Keratinocyte (primary cell): ENCODE measurements at regions not wholly inside any gene's neighbourhood (a gene's known extent, or its start where the extent isn't known, plus 50 kb on each side); places are given as distances from the start of the nearest gene placed in this dataset.

Experiments used
- DNase-seq: peaks from one replicate; pipeline ENCODE4 v3.0.0-alpha.2; 2011; ENCODE audit warnings: low read depth, missing footprints, low spot score
- FAIRE-seq: peaks from 2 replicates; lab custom pipeline; 2011; peaks lifted over from hg19 to GRCh38; lab: Jason Lieb, UNC
- H2AFZ ChIP-seq: 2 replicates; pipeline ENCODE4 v1.6.0; 2012; ENCODE audit warnings: low read length, control low read depth, inconsistent platforms; ENCODE audit not compliant: control insufficient read depth
- H3K27ac ChIP-seq: 2 replicates; pipeline ENCODE4 v1.5.1; 2011; ENCODE audit warnings: low read length; ENCODE audit not compliant: control insufficient read depth, insufficient read depth
- H3K27me3 ChIP-seq: 3 replicates; pipeline ENCODE4 v1.6.0; 2011; ENCODE audit warnings: low read length; ENCODE audit not compliant: control insufficient read depth, insufficient read depth; ENCODE audit errors: extremely low read depth
- H3K36me3 ChIP-seq, 2 experiments: 2 replicates in 1 of 2; 3 replicates in 1 of 2; pipeline ENCODE4 v1.5.1; 2011; ENCODE audit warnings: low read length in 2 of 2, mild to moderate bottlenecking in 1 of 2; ENCODE audit not compliant: control insufficient read depth in 2 of 2, insufficient read depth in 2 of 2; ENCODE audit errors: extremely low read depth in 1 of 2
- H3K4me1 ChIP-seq: 3 replicates; pipeline ENCODE4 v1.5.1; 2011; ENCODE audit warnings: low read length; ENCODE audit not compliant: control insufficient read depth, insufficient read depth; ENCODE audit errors: extremely low read depth
- H3K4me2 ChIP-seq: 3 replicates; pipeline ENCODE4 v1.6.0; 2011; ENCODE audit warnings: low read depth, low read length; ENCODE audit not compliant: control insufficient read depth, insufficient read depth; ENCODE audit errors: extremely low read depth
- H3K4me3 ChIP-seq, 3 experiments: fragments of 200-600 bp in 1 of 3; sonication (generic) in 1 of 3; 2 replicates in 2 of 3; 3 replicates in 1 of 3; pipeline ENCODE4 v1.5.1; 2011 to 2016; ENCODE audit warnings: low read length in 3 of 3, mild to moderate bottlenecking in 3 of 3, control low read depth in 2 of 3, inconsistent platforms in 1 of 3, low read depth in 1 of 3, mixed read lengths in 1 of 3, mixed run types in 1 of 3, moderate library complexity in 1 of 3; ENCODE audit not compliant: control insufficient read depth in 2 of 3, insufficient read depth in 2 of 3; ENCODE audit errors: extremely low read depth in 1 of 3
- H3K79me2 ChIP-seq: 2 replicates; pipeline ENCODE4 v1.6.0; 2012; ENCODE audit warnings: low read length; ENCODE audit not compliant: control insufficient read depth, insufficient read depth
- H3K9ac ChIP-seq: 3 replicates; pipeline ENCODE4 v1.6.0; 2011; ENCODE audit warnings: low read length; ENCODE audit not compliant: control insufficient read depth, insufficient read depth; ENCODE audit errors: extremely low read depth
- H3K9me1 ChIP-seq: 3 replicates; pipeline ENCODE4 v1.6.0; 2011; ENCODE audit warnings: low read length; ENCODE audit not compliant: control insufficient read depth, insufficient read depth; ENCODE audit errors: extremely low read depth
- H3K9me3 ChIP-seq: 2 replicates; pipeline ENCODE4 v1.5.1; 2012; ENCODE audit warnings: low read depth, low read length; ENCODE audit not compliant: control insufficient read depth
- H4K20me1 ChIP-seq: 3 replicates; pipeline ENCODE4 v1.6.0; 2011; ENCODE audit warnings: low read length; ENCODE audit not compliant: control insufficient read depth, insufficient read depth; ENCODE audit errors: extremely low read depth
- CTCF ChIP-seq, 3 experiments: IDR thresholded peaks in 1 of 3; conservative IDR thresholded peaks in 1 of 3; optimal IDR thresholded peaks in 1 of 3; 2 replicates in 2 of 3; 3 replicates in 1 of 3; pipeline versions ENCODE3 to v1.5.1; 2011; ENCODE audit warnings: low read length in 3 of 3, mild to moderate bottlenecking in 3 of 3, moderate library complexity in 2 of 3, control low read depth in 1 of 3, inconsistent platforms in 1 of 3; ENCODE audit not compliant: insufficient read depth in 2 of 3; ENCODE audit errors: extremely low read depth in 1 of 3
- EZH2 ChIP-seq: IDR thresholded peaks from one replicate; pipeline ENCODE4 v1.6.1; 2012; ENCODE audit warnings: inconsistent platforms, mild to moderate bottlenecking, low read length, moderate library complexity
- dilution Hi-C: fragments of 300-500 bp; cut with MboI; formaldehyde crosslinking; loops from one replicate; pipeline ENCODE4 v1.7.0; 2020; ENCODE audit warnings: low sequenced_read_pairs; ENCODE audit not compliant: extremely low pct_ligation_motif_present

- no peaks in the 10 kb centered on the region for H3K27me3 ChIP-seq
- H3K4me2 ChIP-seq: peak overlapping the region; percentile 3
- no peaks in the 10 kb centered on the region for H3K9me1 ChIP-seq
- no peaks in the 10 kb centered on the region for H4K20me1 ChIP-seq
- peak; percentile 5 for DNase-seq
- FAIRE-seq: peak; percentile 46
- H3K36me3 ChIP-seq: no peaks in the 10 kb centered on the region
- no peak overlapping the region for H2AFZ ChIP-seq
- H3K27ac ChIP-seq: no peak overlapping the region
- H3K9ac ChIP-seq: no peak overlapping the region
- no peaks in the 10 kb centered on the region for H3K4me1 ChIP-seq
- H3K9me3 ChIP-seq: no peaks in the 10 kb centered on the region
- dilution Hi-C loops: no loop called here
- no peaks in the 10 kb centered on the region for H3K79me2 ChIP-seq
- no peak overlapping the region for H3K4me3 ChIP-seq
- TF ChIP-seq CTCF (optimal IDR thresholded peaks at IDR 0.05 in 1 of 3, IDR thresholded peaks at IDR 0.05 in 1 of 3, conservative IDR thresholded peaks at IDR 0.05 in 1 of 3; ENCODE audit: extremely low read depth in 1 of 3, insufficient read depth in 2 of 3, low read length in 3 of 3): no peak
- no peak for TF ChIP-seq EZH2
Observed at GRCh38 chr1:38444311-38444710, 397.7 kb upstream of the POU3F1 start.

GRCh38 chr1:38440402-38440801, 393.8 kb upstream of the POU3F1 start:
- Histone ChIP-seq H3K9me3 (no peaks in the 10 kb centered on the region), H3K9ac (no peak overlapping the region), H3K27ac (no peak overlapping the region), H3K79me2 (no peaks in the 10 kb centered on the region), H3K4me2 (no peak overlapping the region), H3K27me3 (no peaks in the 10 kb centered on the region), H3K9me1 (no peaks in the 10 kb centered on the region), H3K4me3 (no peak overlapping the region), H3K4me1 (no peaks in the 10 kb centered on the region), H3K36me3 (no peaks in the 10 kb centered on the region), H2AFZ (no peak overlapping the region), H4K20me1 (no peaks in the 10 kb centered on the region)
- FAIRE-seq (no peak), DNase-seq (no peak)
- no peak for TF ChIP-seq EZH2
- TF ChIP-seq CTCF (optimal IDR thresholded peaks at IDR 0.05 in 1 of 3, IDR thresholded peaks at IDR 0.05 in 1 of 3, conservative IDR thresholded peaks at IDR 0.05 in 1 of 3; ENCODE audit: extremely low read depth in 1 of 3, insufficient read depth in 2 of 3, low read length in 3 of 3): no peak
- dilution Hi-C loops: no loop called here
